ENCODE measurements at regions not wholly inside any gene's neighbourhood (a gene's known extent, or its start where the extent isn't known, plus 50 kb on each side); places are given as distances from the start of the nearest gene placed in this dataset.

DNA sequence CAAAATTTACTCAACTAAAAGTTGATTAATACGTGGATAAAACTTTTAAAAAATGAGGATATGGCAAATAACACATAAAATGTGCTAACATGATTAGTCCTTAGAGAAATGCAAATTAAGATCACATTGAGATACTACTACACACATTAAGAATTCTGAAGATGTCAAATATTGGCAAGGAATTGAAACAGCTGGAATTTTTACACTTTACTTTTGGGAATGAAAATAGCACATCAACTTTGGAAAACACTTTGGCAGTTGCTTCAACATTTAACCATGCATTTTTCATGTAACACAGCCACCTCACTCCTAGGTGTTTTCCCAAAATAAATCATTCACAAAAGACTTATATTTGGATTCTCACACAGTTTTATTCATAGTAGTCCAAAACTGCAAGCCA is 687.9 kb upstream of the SETBP1 start:
- H3K27ac ChIP-seq (replicated peaks) = no peak overlapping the region
- H3K4me3 ChIP-seq (replicated peaks; ENCODE audit: insufficient read depth, low read length) = no peak overlapping the region
- H3K27me3 ChIP-seq (ENCODE audit: insufficient read depth, poor library complexity, severe bottlenecking) = no peaks in the 10 kb centered on the region
- TF ChIP-seq SPI1 (IDR thresholded peaks at IDR 0.05; ENCODE audit: borderline replicate concordance, low read depth) (no peak), REST (IDR thresholded peaks at IDR 0.05; ENCODE audit: insufficient replicate concordance, low read depth) (no peak), POLR2AphosphoS5 (IDR thresholded peaks at IDR 0.05; ENCODE audit: low read depth) (no peak), GABPA (IDR thresholded peaks at IDR 0.05; ENCODE audit: low read depth) (no peak)
- TF ChIP-seq, protein P1, sequence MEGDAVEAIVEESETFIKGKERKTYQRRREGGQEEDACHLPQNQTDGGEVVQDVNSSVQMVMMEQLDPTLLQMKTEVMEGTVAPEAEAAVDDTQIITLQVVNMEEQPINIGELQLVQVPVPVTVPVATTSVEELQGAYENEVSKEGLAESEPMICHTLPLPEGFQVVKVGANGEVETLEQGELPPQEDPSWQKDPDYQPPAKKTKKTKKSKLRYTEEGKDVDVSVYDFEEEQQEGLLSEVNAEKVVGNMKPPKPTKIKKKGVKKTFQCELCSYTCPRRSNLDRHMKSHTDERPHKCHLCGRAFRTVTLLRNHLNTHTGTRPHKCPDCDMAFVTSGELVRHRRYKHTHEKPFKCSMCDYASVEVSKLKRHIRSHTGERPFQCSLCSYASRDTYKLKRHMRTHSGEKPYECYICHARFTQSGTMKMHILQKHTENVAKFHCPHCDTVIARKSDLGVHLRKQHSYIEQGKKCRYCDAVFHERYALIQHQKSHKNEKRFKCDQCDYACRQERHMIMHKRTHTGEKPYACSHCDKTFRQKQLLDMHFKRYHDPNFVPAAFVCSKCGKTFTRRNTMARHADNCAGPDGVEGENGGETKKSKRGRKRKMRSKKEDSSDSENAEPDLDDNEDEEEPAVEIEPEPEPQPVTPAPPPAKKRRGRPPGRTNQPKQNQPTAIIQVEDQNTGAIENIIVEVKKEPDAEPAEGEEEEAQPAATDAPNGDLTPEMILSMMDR (IDR thresholded peaks at IDR 0.05; ENCODE audit: insufficient read depth, low read length) = no peak
- DNase-seq (ENCODE audit: low read depth in 1 of 2, low spot score in 1 of 2) = no peak

DNA sequence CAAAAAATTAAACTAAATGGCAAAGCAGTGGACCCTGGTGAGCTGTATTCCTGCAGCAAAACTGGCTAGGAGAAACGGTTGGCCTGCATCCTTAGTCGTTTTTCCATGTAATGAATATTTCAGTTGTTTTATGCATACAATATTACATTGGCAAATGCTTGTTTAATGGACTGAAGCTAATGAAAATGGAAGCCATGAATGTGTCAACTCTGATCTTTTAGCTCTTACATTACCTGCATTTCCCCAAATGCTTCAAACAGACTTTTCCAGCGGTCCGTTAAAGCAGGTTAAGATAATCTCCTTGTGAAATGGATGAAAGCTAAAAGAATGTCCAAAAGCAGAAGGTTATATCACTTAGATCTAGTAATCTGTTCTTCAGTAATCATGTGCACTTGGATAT is 686.3 kb upstream of the SETBP1 start:
- no peak overlapping the region for H3K4me3 ChIP-seq (replicated peaks; ENCODE audit: insufficient read depth, low read length)
- H3K27me3 ChIP-seq (ENCODE audit: insufficient read depth, poor library complexity, severe bottlenecking) = no peaks in the 10 kb centered on the region
- no peak for DNase-seq (ENCODE audit: low read depth in 1 of 2, low spot score in 1 of 2)
- TF ChIP-seq POLR2AphosphoS5 (IDR thresholded peaks at IDR 0.05; ENCODE audit: low read depth) (no peak), GABPA (IDR thresholded peaks at IDR 0.05; ENCODE audit: low read depth) (no peak), SPI1 (IDR thresholded peaks at IDR 0.05; ENCODE audit: borderline replicate concordance, low read depth) (no peak), REST (IDR thresholded peaks at IDR 0.05; ENCODE audit: insufficient replicate concordance, low read depth) (no peak)
- TF ChIP-seq, protein P1 (IDR thresholded peaks at IDR 0.05; ENCODE audit: insufficient read depth, low read length) = no peak
- no peak overlapping the region for H3K27ac ChIP-seq (replicated peaks)

DNA sequence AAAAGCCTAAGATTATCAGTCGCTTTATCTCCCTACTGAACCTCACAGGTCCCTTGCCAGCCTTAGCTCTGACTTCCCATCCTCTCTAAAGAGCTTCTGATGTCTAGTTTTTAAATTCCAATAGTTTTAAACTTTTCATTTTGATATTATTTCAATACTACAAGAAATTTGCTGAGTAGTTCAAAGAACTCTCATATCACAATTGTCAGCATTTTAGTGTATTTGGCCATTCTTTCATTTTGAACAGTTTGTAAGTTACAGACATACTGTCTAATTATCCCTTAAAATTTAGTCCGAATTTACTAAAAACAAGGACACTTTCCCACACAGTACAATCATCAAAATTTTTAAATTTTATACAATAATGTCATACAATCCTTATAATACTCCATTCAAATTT is 666.8 kb upstream of the SETBP1 start:
- H3K27me3 ChIP-seq (ENCODE audit: insufficient read depth, poor library complexity, severe bottlenecking) = no peaks in the 10 kb centered on the region

DNA sequence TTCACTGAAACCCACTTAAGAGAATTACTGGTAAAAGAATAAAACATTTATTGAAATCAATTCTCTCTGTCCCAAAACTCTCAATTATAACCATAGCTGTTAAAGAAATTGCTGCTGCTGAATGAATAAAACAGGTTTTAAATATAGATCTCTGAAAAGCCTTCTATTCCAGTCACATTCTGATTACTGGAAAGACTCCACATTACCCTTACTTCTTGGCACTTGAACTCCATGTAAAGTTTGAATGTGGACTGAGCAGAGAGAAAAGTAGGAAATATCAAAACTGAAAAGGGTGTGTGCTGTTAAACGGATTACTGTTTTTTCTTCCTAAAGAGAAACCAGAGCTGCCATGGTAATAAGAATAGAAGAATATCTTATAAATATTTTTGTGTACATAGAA is 655.3 kb upstream of the SETBP1 start:
- no peak for DNase-seq (ENCODE audit: low read depth in 1 of 2, low spot score in 1 of 2)
- TF ChIP-seq REST (IDR thresholded peaks at IDR 0.05; ENCODE audit: insufficient replicate concordance, low read depth) = no peak
- TF ChIP-seq, protein P1 (IDR thresholded peaks at IDR 0.05; ENCODE audit: insufficient read depth, low read length) = no peak
- no peak for TF ChIP-seq GABPA (IDR thresholded peaks at IDR 0.05; ENCODE audit: low read depth)
- TF ChIP-seq SPI1 (IDR thresholded peaks at IDR 0.05; ENCODE audit: borderline replicate concordance, low read depth) = no peak
- TF ChIP-seq POLR2AphosphoS5 (IDR thresholded peaks at IDR 0.05; ENCODE audit: low read depth) = no peak
- Histone ChIP-seq H3K27me3 (ENCODE audit: insufficient read depth, poor library complexity, severe bottlenecking) (no peaks in the 10 kb centered on the region), H3K27ac (replicated peaks) (no peak overlapping the region), H3K4me3 (replicated peaks; ENCODE audit: insufficient read depth, low read length) (no peak overlapping the region)

More for the DNA sequence above, 666.8 kb upstream of the SETBP1 start:
- H3K27ac ChIP-seq (replicated peaks) = no peak overlapping the region
- DNase-seq (ENCODE audit: low read depth in 1 of 2, low spot score in 1 of 2) = no peak
- TF ChIP-seq, protein P1 (IDR thresholded peaks at IDR 0.05; ENCODE audit: insufficient read depth, low read length) = no peak
- TF ChIP-seq SPI1 (IDR thresholded peaks at IDR 0.05; ENCODE audit: borderline replicate concordance, low read depth) = no peak
- no peak overlapping the region for H3K4me3 ChIP-seq (replicated peaks; ENCODE audit: insufficient read depth, low read length)

Data from HL-60 (cell line).